Body of pancreas (tissue), 4 donors: ENCODE measurements at regions not wholly inside any gene's neighbourhood (a gene's known extent, or its start where the extent isn't known, plus 50 kb on each side); places are given as distances from the start of the nearest gene placed in this dataset.

Source experiments
- ATAC-seq: fragments of 150-250 bp; one replicate; pipeline ENCODE4 v1.9.1; 2016
- DNase-seq, 4 donors: peaks; one replicate each; pipeline ENCODE4 v3.0.0-alpha.2; 2019
- H3K27ac ChIP-seq, 4 donors: fragments of 200-600 bp; sonication (generic); 1 replicate in 3 of 4; 2 replicates in 1 of 4; pipeline versions ENCODE4 v1.5.1 to v1.6.1; 2016 to 2019; ENCODE audit warnings: mild to moderate bottlenecking in 1 of 4, mixed read lengths in 1 of 4, moderate library complexity in 1 of 4
- H3K27me3 ChIP-seq, 2 donors: fragments of 200-600 bp; sonication (generic); one replicate each; pipeline ENCODE4 v1.6.0; 2016; ENCODE audit warnings: mild to moderate bottlenecking in 1 of 2
- H3K36me3 ChIP-seq, 2 donors: fragments of 200-600 bp; sonication (generic); replicated peaks in 1 of 2; 2 replicates each; pipeline ENCODE4 v1.5.1; 2016; ENCODE audit warnings: low read depth in 2 of 2; ENCODE audit not compliant: insufficient read depth in 1 of 2
- H3K4me1 ChIP-seq: fragments of 200-600 bp; sonication (generic); one replicate; pipeline ENCODE4 v1.6.0; 2016
- H3K4me3 ChIP-seq, 2 donors: fragments of 200-600 bp; sonication (generic); 1 replicate in 1 of 2; 2 replicates in 1 of 2; pipeline ENCODE4 v1.5.1; 2016 to 2019
- H3K9me3 ChIP-seq, 3 donors: fragments of 200-600 bp; sonication (generic); 1 replicate in 2 of 3; 2 replicates in 1 of 3; pipeline ENCODE4 v1.5.1; 2016
- POLR2A ChIP-seq, 3 donors: fragments of 450-650 bp; IDR thresholded peaks; one replicate each; pipeline ENCODE4 v1.6.1; 2016; ENCODE audit warnings: antibody characterized with exemption in 3 of 3, mild to moderate bottlenecking in 2 of 3
- WGBS, 2 donors: methylation state at CpG; one replicate each; pipeline ENCODE4 v1.1.5; 2017; 5-methylcytosine and 5-hydroxymethylcytosine counted together
- intact Hi-C: fragments of 100-400 bp; cut with DNase I; formaldehyde crosslinking; loops from one replicate; pipeline ENCODE4 v1.15.1; 2023
- TF ChIP-seq, protein P1 (sequence below), 7 experiments: fragments of 450-650 bp in 4 of 7; fragments of 200-600 bp in 3 of 7; sonication (generic) in 3 of 7; IDR thresholded peaks; one replicate each; pipeline ENCODE4 v1.5.1; 2016 to 2019; ENCODE audit warnings: antibody characterized with exemption in 7 of 7

DNA sequence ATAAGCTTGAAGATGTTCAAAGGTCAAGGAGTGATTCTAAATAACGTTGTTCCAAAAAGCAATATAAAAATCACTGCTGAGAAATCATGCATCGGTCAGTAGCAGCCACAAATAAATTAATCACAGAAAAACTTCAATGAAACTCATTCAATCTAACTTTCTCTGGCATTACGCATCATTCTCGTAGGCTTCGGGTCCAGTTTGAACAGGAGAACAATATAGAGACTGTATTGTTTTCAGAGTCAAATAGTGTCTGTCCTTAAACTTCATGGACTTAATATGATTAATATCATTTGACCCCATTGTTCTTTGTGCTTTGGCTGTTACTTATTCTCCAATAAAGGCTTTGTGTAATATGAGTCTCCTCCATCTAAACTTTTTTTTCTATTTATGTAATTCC, 200.4 kb downstream of the C6orf118 start:
- WGBS, 2 donors, result 40% methylated on average over 5 of the region's 5 CpGs
- DNase-seq, result no peak
- no peak for ATAC-seq
- no peak overlapping the region for H3K27ac ChIP-seq
- intact Hi-C loops, result no loop called here
- no peak overlapping the region for H3K4me3 ChIP-seq
- H3K36me3 ChIP-seq, result no peaks in the 10 kb centered on the region
- no peaks in the 10 kb centered on the region for H3K27me3 ChIP-seq
- no peaks in the 10 kb centered on the region for H3K4me1 ChIP-seq
- TF ChIP-seq, protein P1, sequence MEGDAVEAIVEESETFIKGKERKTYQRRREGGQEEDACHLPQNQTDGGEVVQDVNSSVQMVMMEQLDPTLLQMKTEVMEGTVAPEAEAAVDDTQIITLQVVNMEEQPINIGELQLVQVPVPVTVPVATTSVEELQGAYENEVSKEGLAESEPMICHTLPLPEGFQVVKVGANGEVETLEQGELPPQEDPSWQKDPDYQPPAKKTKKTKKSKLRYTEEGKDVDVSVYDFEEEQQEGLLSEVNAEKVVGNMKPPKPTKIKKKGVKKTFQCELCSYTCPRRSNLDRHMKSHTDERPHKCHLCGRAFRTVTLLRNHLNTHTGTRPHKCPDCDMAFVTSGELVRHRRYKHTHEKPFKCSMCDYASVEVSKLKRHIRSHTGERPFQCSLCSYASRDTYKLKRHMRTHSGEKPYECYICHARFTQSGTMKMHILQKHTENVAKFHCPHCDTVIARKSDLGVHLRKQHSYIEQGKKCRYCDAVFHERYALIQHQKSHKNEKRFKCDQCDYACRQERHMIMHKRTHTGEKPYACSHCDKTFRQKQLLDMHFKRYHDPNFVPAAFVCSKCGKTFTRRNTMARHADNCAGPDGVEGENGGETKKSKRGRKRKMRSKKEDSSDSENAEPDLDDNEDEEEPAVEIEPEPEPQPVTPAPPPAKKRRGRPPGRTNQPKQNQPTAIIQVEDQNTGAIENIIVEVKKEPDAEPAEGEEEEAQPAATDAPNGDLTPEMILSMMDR (IDR thresholded peaks at IDR 0.05), result no peak
- TF ChIP-seq POLR2A (IDR thresholded peaks at IDR 0.05), result no peak
- no peaks in the 10 kb centered on the region for H3K9me3 ChIP-seq

DNA sequence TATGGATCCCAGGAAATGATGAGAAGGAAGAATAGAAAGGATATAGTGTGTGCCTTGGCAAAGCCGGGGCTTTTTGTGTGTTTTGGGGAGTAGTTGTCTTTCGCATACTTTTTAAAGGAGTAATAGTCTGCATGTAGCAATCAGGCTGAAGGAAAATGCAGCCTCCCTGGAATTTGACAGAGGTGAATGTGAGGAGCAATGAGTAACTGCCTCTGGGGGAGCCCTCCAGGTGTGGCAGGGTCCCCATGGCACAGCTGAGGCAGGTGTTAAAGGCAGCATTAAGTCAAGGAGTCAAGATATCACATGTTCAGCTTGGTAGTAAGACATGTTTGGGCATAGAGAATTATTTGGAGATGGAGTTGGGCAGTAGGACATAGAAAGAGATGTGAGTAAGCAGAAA, 203.1 kb downstream of the C6orf118 start:
- H3K27me3 ChIP-seq, result no peaks in the 10 kb centered on the region
- WGBS, 2 donors, result 72 to 80% methylated on average over 2 of the region's 2 CpGs
- H3K27ac ChIP-seq, result no peak overlapping the region
- H3K4me1 ChIP-seq, result no peaks in the 10 kb centered on the region
- ATAC-seq, result no peak
- intact Hi-C loops, result no loop called here
- no peak for DNase-seq
- H3K4me3 ChIP-seq, result no peak overlapping the region
- H3K9me3 ChIP-seq, result peaks cover 0 to 11% (median 0%) of the 10 kb centered on the region in 3 donors
- TF ChIP-seq POLR2A (IDR thresholded peaks at IDR 0.05), result no peak
- TF ChIP-seq, protein P1 (IDR thresholded peaks at IDR 0.05), result no peak
- no peaks in the 10 kb centered on the region for H3K36me3 ChIP-seq

DNA sequence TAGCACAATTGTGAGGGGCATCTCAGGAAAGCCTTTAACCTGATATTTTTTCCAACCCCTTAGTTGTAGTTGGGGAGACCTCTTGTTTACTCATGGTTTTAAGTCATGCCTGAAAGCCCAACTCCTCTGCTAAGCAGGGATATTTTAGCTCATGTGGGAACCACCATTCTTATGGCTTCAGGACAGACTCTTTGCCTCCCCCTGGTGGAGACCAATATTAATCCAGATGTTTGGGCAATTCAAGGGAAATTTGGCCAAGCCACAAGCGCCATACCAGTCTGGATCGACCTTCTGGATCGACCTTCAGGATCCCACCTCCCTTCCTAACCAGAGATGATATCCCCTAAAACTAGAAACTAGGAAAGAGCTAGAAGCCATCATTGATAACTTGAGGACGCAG, 211.2 kb downstream of the C6orf118 start:
- Histone ChIP-seq H3K9me3 (peaks cover 0 to 41% (median 0%) of the 10 kb centered on the region in 3 donors), H3K27me3 (no peaks in the 10 kb centered on the region), H3K27ac (no peak overlapping the region), H3K4me3 (no peak overlapping the region), H3K36me3 (no peaks in the 10 kb centered on the region), H3K4me1 (no peaks in the 10 kb centered on the region)
- intact Hi-C loops, result no loop called here
- TF ChIP-seq, protein P1 (IDR thresholded peaks at IDR 0.05), result no peak
- TF ChIP-seq POLR2A (IDR thresholded peaks at IDR 0.05), result no peak
- WGBS, 2 donors, result 72 to 74% methylated on average over 4 of the region's 4 CpGs
- DNase-seq (no peak), ATAC-seq (no peak)

DNA sequence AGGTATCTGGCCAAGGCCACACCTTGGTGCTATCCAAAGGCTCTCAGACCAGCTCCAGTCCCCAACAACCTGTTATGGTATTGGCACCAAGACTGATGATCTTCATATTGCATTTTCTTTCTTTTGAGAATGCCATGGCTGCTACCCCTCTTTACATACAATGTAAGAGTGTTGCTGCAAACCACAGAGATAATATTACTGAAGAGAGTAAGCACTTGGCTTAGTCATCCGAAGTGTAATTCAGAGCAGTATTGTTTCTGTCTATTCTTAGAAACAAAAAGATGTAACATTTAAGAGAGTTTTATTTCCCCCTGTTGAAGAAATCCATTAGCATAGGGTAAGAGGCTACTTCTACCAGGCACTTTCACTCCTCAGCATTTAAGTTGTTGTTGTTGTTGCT, 212.5 kb downstream of the C6orf118 start:
- H3K9me3 ChIP-seq, result peaks cover 0 to 34% (median 0%) of the 10 kb centered on the region in 3 donors
- DNase-seq (no peak), ATAC-seq (no peak)
- TF ChIP-seq POLR2A (IDR thresholded peaks at IDR 0.05), result no peak
- TF ChIP-seq, protein P1 (IDR thresholded peaks at IDR 0.05), result no peak
- no peak overlapping the region for H3K27ac ChIP-seq
- no peak overlapping the region for H3K4me3 ChIP-seq
- 22 to 34% methylated on average over 1 of the region's 1 CpG for WGBS, 2 donors
- no peaks in the 10 kb centered on the region for H3K4me1 ChIP-seq
- no peaks in the 10 kb centered on the region for H3K36me3 ChIP-seq
- intact Hi-C loops, result no loop called here
- no peaks in the 10 kb centered on the region for H3K27me3 ChIP-seq

DNA sequence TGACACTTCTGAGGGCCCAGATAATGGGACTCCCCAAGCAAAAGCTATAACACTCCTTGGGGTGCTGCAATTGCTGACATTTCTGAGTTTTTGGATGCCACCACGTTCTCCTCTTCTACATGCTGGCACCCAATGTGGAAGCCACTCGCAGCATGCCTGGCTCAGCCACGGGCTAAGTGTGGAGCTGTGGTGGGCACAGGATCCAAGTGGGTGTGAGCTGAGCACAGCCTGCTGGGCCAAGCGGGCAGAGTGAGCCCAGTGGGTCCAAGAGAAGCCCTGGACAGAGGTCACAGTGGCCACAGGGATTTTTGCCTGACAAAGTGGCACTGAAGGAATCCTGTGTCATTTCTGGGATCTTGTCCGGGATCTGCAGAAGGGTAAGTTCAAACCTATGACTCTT, 213.2 kb downstream of the C6orf118 start:
- DNase-seq (no peak), ATAC-seq (no peak)
- TF ChIP-seq, protein P1 (IDR thresholded peaks at IDR 0.05), result no peak
- TF ChIP-seq POLR2A (IDR thresholded peaks at IDR 0.05), result no peak
- no peaks in the 10 kb centered on the region for H3K4me1 ChIP-seq
- no peak overlapping the region for H3K27ac ChIP-seq
- no peak overlapping the region for H3K4me3 ChIP-seq
- intact Hi-C loops, result no loop called here
- peaks cover 0 to 30% (median 0%) of the 10 kb centered on the region in 3 donors for H3K9me3 ChIP-seq
- 50 to 60% methylated on average over 2 to 5 of the region's 5 CpGs for WGBS, 2 donors
- no peaks in the 10 kb centered on the region for H3K27me3 ChIP-seq
- no peaks in the 10 kb centered on the region for H3K36me3 ChIP-seq
